LNCAP (cell line): ENCODE measurements at regions not wholly inside any gene's neighbourhood (a gene's known extent, or its start where the extent isn't known, plus 50 kb on each side); places are given as distances from the start of the nearest gene placed in this dataset.

Source experiments
- TF ChIP-seq, protein P1 (sequence below): fragments of 450-650 bp; IDR thresholded peaks from 2 replicates; pipeline ENCODE4 v1.5.1; 2017; ENCODE audit warnings: mild to moderate bottlenecking

GRCh38 chr6:125354649-125355048, 52.9 kb upstream of the HDDC2 start:
- TF ChIP-seq, protein P1, sequence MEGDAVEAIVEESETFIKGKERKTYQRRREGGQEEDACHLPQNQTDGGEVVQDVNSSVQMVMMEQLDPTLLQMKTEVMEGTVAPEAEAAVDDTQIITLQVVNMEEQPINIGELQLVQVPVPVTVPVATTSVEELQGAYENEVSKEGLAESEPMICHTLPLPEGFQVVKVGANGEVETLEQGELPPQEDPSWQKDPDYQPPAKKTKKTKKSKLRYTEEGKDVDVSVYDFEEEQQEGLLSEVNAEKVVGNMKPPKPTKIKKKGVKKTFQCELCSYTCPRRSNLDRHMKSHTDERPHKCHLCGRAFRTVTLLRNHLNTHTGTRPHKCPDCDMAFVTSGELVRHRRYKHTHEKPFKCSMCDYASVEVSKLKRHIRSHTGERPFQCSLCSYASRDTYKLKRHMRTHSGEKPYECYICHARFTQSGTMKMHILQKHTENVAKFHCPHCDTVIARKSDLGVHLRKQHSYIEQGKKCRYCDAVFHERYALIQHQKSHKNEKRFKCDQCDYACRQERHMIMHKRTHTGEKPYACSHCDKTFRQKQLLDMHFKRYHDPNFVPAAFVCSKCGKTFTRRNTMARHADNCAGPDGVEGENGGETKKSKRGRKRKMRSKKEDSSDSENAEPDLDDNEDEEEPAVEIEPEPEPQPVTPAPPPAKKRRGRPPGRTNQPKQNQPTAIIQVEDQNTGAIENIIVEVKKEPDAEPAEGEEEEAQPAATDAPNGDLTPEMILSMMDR, result no peak

DNA sequence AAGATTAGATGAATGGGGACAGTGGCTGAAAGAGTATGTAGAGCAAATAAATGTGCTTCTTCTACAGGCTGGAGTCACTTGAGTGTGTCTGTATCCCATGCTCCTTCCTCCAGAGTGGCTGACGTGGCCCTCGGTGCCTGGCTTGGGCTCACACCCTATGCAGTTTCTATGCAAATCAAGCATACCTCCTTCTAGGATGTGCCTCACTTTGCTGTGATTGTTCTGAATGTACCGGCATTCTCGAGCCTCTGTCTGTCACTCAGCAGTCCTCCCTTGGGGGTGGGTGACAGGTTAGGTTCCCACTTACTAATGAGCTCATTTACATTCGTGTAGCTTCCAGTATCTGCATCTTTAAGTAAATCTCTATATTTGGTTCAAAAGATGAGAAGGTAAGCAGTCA, 55.1 kb upstream of the HDDC2 start:
- TF ChIP-seq, protein P1, result no peak

DNA sequence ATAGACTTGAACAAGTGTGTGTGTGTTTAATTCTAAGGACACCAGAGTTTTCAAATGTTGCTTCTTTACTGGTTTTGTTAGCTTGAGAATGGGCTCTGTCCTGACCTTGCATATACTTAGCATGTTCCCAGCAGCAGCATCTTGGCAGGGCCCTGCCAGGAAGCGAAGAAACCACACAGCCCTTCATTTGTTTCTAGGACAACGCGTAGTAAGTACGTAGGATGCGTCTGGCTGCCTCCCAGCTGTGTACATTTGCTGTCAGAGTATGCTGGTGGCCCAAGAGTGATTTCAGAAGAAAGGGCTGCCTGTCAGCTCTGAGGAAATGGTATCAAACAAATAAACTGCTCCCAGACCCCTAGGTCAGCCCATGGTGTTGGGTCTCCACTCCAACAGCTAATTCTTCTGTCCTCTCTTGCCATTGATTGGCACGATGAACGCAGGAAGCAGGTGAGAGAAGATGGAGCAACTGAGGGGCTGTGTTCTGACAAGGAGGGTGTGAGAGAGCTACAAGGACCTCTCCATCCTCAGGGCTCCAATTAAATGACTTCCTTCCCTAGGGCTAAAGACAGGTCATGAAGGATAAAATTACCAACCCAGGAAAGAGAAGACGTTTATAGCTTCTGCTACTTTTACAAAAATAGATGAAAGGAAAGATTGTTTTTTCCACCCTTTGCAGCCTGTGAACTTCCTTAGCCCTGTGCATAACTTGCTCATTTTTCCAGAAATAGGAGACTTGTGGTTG, 55.9 kb upstream of the HDDC2 start:
- TF ChIP-seq, protein P1, result no peak

DNA sequence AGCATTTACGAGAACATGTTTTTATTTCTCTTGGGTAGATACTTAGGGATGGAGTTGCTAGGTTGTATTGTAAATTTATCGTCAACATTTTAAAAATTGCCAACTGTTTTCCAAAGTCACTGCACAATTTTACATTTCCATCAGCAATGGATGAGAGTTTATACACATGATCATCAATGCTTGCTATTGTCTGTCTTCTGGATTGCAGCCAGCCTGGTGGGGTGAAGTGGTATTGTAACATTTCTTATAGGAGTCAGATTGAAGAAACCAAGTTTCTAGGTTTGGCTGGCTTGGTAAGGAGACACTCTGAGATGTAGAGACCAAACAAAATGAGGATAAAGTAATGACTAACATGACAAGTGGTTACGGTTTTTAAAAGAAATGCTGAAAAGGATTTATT, 57.1 kb upstream of the HDDC2 start:
- TF ChIP-seq, protein P1, result no peak

- TF ChIP-seq, protein P1, result no peak
These were observed 60.1 kb upstream of the HDDC2 start for GRCh38 chr6:125361868-125362267.

DNA sequence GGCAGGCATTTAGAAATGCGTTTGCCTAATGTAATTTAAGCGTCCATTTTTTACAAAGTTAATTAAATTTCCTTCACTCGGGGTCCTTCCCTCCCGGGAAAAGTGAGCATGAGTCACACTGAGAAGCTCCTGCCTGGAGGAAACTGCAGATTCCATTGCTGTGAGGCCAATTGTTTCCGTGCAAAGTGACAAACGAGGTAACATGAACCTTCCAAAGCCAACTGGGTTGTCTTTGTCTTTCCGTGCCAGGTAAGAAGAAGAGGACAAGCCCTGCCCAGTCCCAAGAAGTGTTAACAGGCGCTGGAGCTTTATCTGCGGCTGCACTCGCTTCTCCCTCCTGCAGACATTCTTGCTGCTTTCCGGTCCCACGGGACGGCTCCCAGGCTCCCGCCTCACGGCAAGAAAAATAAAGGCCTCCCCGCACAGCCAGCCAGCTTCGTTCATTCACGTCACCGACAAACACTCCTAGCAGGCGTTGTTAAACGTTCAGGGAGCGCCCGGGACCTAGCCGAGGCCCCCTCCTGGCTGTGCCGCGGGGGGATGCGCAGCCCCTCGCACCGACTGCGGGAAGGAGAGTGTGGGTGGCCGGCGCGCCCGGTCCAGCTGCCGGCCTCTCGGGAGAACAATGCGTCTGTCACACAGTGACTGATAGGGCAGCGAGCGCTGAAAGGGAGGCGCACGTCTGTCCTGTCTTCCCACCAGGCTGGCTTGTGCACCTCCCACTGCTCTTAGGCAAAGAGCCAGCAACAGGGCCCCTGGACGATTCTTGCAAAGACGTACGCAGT, 61.5 kb upstream of the HDDC2 start:
- TF ChIP-seq, protein P1, result no peak

GRCh38 chr6:125363824-125364165, 62.0 kb upstream of the HDDC2 start:
- TF ChIP-seq, protein P1, result no peak
